HepG2 (cell line): ENCODE measurements at regions not wholly inside any gene's neighbourhood (a gene's known extent, or its start where the extent isn't known, plus 50 kb on each side); places are given as distances from the start of the nearest gene placed in this dataset.

Experiments
- ATF2 ChIP-seq: sonication (generic); formaldehyde crosslinking; IDR thresholded peaks from 2 replicates; pipeline ENCODE4 v1.4.0; 2020; ENCODE audit warnings: missing genetic modification reagents
- GPN1 ChIP-seq: sonication (generic); formaldehyde crosslinking; IDR thresholded peaks from 2 replicates; pipeline ENCODE4 v1.5.1; 2020; ENCODE audit warnings: missing genetic modification reagents, borderline replicate concordance
- HDAC2 ChIP-seq: sonication (generic); formaldehyde crosslinking; IDR thresholded peaks from 2 replicates; pipeline ENCODE4 v1.4.0; 2020; ENCODE audit warnings: missing genetic modification reagents
- KAT7 ChIP-seq: IDR thresholded peaks from 2 replicates; pipeline ENCODE4 v1.6.1; 2018; ENCODE audit warnings: borderline replicate concordance, missing compliant biosample characterization
- PHB2 ChIP-seq: fragments of 450-650 bp; IDR thresholded peaks from 2 replicates; pipeline ENCODE4 v1.6.1; 2018; ENCODE audit not compliant: partially characterized antibody
- RBM22 ChIP-seq: fragments of 200-400 bp; formaldehyde crosslinking; optimal IDR thresholded peaks from 2 replicates; pipeline ENCODE3; 2017; ENCODE audit warnings: mild to moderate bottlenecking, low read length, moderate library complexity
- SKI ChIP-seq: fragments of 450-650 bp; IDR thresholded peaks from one replicate; pipeline ENCODE4 v1.6.1; 2018; ENCODE audit warnings: mild to moderate bottlenecking; ENCODE audit not compliant: partially characterized antibody
- SNAPC5 ChIP-seq: sonication (generic); formaldehyde crosslinking; IDR thresholded peaks from 2 replicates; pipeline ENCODE4 v1.8.1; 2023; ENCODE audit warnings: mild to moderate bottlenecking, missing genetic modification reagents, borderline replicate concordance
- TCF7 ChIP-seq: sonication (generic); IDR thresholded peaks from 2 replicates; pipeline ENCODE4 v1.6.1; 2016; ENCODE audit warnings: antibody characterized with exemption, low read depth
- ZFX ChIP-seq: sonication (generic); formaldehyde crosslinking; IDR thresholded peaks from 2 replicates; pipeline ENCODE4 v1.4.0; 2020; ENCODE audit warnings: mild to moderate bottlenecking, low read depth, missing genetic modification reagents, moderate library complexity
- ZNF136 ChIP-seq: sonication (generic); formaldehyde crosslinking; IDR thresholded peaks from 2 replicates; pipeline ENCODE4 v1.8.1; 2022; ENCODE audit warnings: low read depth, mild to moderate bottlenecking, moderate library complexity, missing genetic modification reagents
- ZNF225 ChIP-seq: sonication (generic); formaldehyde crosslinking; IDR thresholded peaks from 2 replicates; pipeline ENCODE4 v1.4.0; 2020; ENCODE audit warnings: mild to moderate bottlenecking, missing genetic modification reagents
- ZNF589 ChIP-seq: sonication (generic); formaldehyde crosslinking; conservative IDR thresholded peaks from 2 replicates; pipeline ENCODE4 v1.8.0; 2022; ENCODE audit warnings: mild to moderate bottlenecking, moderate library complexity, missing genetic modification reagents
- TF ChIP-seq, protein P1 (sequence below): sonication (generic); formaldehyde crosslinking; IDR thresholded peaks from one replicate; pipeline ENCODE4 v1.5.1; 2020; ENCODE audit warnings: mild to moderate bottlenecking, missing genetic modification reagents; ENCODE audit errors: not compliant biosample characterization
- TF ChIP-seq, protein P2 (sequence below): IDR thresholded peaks from 2 replicates; pipeline ENCODE4 v1.6.1; 2016; ENCODE audit warnings: missing compliant biosample characterization, missing genetic modification reagents, borderline replicate concordance

DNA sequence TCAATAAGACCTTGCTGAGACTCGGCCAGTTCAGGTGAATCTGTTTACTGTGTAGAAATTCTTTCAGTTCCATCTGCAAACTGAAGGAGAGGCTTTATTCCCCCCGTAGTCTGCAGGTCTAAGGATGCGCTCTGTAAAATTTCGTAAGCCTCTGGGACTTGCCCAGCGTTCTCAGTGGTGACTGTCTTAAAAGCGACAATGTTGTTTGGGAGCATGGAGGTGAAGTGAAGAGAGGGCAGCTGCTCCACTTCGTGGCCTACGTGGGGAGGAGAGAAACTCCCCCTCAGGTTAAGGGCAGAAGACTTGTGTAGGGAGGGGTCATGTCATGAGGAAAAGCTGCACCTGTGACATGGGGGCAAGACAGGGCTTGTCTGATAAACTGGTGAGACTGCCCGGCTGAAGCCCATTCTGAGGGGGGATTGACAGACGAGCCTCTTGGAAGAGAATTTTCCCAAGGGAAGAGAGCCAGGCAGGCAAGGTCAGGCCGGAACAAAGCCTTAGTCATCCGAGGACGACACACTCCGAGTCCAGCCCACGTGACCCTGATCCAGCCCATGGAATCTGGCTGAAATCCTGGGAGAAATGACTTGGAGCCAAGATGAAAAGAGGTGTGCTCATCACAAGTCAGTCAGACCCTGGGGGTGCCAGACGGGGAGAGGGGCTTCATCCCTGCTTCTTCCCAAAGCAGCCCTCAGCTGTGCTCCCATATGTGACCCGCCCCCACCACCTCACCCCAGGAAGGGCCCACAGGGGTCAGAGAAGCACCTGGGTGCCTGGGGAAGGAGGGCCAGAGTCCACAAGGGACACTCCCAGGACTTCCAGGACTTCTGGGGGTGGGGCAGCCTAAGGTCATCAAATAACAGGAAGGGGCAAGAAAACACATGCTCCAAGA lies 88.5 kb upstream of the SH3BP4 start (continued):
- TF ChIP-seq, protein P1, sequence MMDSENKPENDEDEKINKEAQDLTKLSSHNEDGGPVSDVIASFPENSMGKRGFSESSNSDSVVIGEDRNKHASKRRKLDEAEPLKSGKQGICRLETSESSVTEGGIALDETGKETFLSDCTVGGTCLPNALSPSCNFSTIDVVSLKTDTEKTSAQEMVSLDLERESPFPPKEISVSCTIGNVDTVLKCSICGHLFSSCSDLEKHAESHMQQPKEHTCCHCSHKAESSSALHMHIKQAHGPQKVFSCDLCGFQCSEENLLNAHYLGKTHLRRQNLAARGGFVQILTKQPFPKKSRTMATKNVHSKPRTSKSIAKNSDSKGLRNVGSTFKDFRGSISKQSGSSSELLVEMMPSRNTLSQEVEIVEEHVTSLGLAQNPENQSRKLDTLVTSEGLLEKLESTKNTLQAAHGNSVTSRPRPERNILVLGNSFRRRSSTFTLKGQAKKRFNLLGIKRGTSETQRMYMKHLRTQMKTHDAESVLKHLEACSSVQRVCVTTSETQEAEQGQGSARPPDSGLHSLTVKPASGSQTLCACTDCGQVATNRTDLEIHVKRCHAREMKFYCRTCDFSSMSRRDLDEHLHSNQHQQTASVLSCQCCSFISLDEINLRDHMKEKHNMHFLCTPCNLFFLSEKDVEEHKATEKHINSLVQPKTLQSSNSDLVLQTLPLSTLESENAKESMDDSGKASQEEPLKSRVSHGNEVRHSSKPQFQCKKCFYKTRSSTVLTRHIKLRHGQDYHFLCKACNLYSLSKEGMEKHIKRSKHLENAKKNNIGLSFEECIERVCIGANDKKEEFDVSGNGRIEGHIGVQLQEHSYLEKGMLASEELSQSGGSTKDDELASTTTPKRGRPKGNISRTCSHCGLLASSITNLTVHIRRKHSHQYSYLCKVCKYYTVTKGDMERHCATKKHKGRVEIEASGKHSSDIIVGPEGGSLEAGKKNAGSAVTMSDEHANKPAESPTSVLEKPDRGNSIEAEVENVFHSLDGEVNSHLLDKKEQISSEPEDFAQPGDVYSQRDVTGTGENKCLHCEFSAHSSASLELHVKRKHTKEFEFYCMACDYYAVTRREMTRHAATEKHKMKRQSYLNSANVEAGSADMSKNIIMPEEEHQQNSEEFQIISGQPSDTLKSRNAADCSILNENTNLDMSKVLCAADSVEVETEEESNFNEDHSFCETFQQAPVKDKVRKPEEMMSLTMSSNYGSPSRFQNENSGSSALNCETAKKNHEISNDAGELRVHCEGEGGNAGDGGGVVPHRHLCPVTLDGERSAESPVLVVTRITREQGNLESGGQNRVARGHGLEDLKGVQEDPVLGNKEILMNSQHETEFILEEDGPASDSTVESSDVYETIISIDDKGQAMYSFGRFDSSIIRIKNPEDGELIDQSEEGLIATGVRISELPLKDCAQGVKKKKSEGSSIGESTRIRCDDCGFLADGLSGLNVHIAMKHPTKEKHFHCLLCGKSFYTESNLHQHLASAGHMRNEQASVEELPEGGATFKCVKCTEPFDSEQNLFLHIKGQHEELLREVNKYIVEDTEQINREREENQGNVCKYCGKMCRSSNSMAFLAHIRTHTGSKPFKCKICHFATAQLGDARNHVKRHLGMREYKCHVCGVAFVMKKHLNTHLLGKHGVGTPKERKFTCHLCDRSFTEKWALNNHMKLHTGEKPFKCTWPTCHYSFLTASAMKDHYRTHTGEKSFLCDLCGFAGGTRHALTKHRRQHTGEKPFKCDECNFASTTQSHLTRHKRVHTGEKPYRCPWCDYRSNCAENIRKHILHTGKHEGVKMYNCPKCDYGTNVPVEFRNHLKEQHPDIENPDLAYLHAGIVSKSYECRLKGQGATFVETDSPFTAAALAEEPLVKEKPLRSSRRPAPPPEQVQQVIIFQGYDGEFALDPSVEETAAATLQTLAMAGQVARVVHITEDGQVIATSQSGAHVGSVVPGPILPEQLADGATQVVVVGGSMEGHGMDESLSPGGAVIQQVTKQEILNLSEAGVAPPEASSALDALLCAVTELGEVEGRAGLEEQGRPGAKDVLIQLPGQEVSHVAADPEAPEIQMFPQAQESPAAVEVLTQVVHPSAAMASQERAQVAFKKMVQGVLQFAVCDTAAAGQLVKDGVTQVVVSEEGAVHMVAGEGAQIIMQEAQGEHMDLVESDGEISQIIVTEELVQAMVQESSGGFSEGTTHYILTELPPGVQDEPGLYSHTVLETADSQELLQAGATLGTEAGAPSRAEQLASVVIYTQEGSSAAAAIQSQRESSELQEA: no peak
- TF ChIP-seq SNAPC5 (no peak), SKI (peak; percentile 25), ZNF136 (CRISPR knock-in tag) (peak; percentile 51; the same call in 1 of the 2 replicates), TCF7 (peak; percentile 36; the same call in 1 of the 2 replicates), PHB2 (no peak), ZFX (CRISPR knock-in tag) (peak; percentile 68; the same call in 1 of the 2 replicates), ATF2 (CRISPR knock-in tag) (peak; percentile 63; the same call in 1 of the 2 replicates), RBM22 (no peak), ZNF225 (CRISPR knock-in tag) (0 out of 2 replicates have a peak, but pooled peaks have one; percentile 31), HDAC2 (CRISPR knock-in tag) (peak; percentile 52; the same call in 1 of the 2 replicates), ZNF589 (CRISPR knock-in tag) (no peak), GPN1 (CRISPR knock-in tag) (no peak), KAT7 (CRISPR knock-in tag) (no peak)
- TF ChIP-seq, protein P2, sequence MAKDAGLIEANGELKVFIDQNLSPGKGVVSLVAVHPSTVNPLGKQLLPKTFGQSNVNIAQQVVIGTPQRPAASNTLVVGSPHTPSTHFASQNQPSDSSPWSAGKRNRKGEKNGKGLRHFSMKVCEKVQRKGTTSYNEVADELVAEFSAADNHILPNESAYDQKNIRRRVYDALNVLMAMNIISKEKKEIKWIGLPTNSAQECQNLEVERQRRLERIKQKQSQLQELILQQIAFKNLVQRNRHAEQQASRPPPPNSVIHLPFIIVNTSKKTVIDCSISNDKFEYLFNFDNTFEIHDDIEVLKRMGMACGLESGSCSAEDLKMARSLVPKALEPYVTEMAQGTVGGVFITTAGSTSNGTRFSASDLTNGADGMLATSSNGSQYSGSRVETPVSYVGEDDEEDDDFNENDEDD (CRISPR knock-in tag): peak; percentile 61; the same call in 1 of the 2 replicates
